Pancreas (tissue), 10 donors: ENCODE measurements at regions not wholly inside any gene's neighbourhood (a gene's known extent, or its start where the extent isn't known, plus 50 kb on each side); places are given as distances from the start of the nearest gene placed in this dataset.

Experiments used
- ATAC-seq, 4 donors: fragments of 200-7000 bp; cut with Tn5 transposase; one replicate each; pipeline versions ENCODE4 v1.8.0 to v1.9.1; 2020; ENCODE audit warnings: mild to moderate bottlenecking in 4 of 4, moderate library complexity in 4 of 4
- DNase-seq, 6 donors: peaks; one replicate each; pipeline ENCODE4 v3.0.0-alpha.2; 2020
- FAIRE-seq: peaks from 2 replicates; lab custom pipeline; 2012; peaks lifted over from hg19 to GRCh38; lab: Jason Lieb, UNC
- H3K27ac ChIP-seq, 4 donors: fragments of 200-600 bp; sonication (generic); 1 replicate in 3 of 4; 2 replicates in 1 of 4; pipeline versions ENCODE4 v1.5.0 to v1.8.0; 2020
- H3K27me3 ChIP-seq, 4 donors: fragments of 200-600 bp; one replicate each; pipeline ENCODE4 v1.8.0; 2021
- H3K36me3 ChIP-seq, 3 donors: fragments of 200-600 bp; sonication (generic) in 1 of 3; one replicate each; pipeline versions ENCODE4 v1.5.0 to v1.8.0; 2020 to 2021
- H3K4me1 ChIP-seq, 3 donors: fragments of 200-600 bp; one replicate each; pipeline ENCODE4 v1.8.0; 2021
- H3K4me3 ChIP-seq, 4 donors: fragments of 200-600 bp; sonication (generic) in 2 of 4; one replicate each; pipeline versions ENCODE4 v1.5.0 to v1.8.0; 2020 to 2021
- H3K9me3 ChIP-seq, 4 donors: fragments of 200-600 bp; one replicate each; pipeline ENCODE4 v1.8.0; 2021
- WGBS, 2 donors: extraction: QIAGEN DNeasy Blood & Tissue Kit; methylation state at CpG; one replicate each; pipeline ENCODE4 v1.1.7; 2013; 5-methylcytosine and 5-hydroxymethylcytosine counted together
- intact Hi-C, 3 donors: fragments of 100-400 bp; cut with DNase I; formaldehyde crosslinking; loops; one replicate each; pipeline versions ENCODE4 v1.11.1 to v1.14.2; 2022
- TF ChIP-seq, protein P1 (sequence below), 4 donors: fragments of 200-600 bp; sonication (generic) in 3 of 4; IDR thresholded peaks; one replicate each; pipeline versions ENCODE4 v1.5.0 to v1.8.0; 2021; ENCODE audit warnings: antibody characterized with exemption in 4 of 4
- donor health status: healthy with polysubstance abuse.
- donor health status: DM: no; HTN: no; CAD: no; lungs with moderate emphysema.
- donor health status: DM: no; HTN: no; CAD: no.
- donor health status: control.
- donor health status: control.
- donor health status: Bipolar disorder and iron deficiency.
- donor health status: DM: yes; HTN: yes; CAD: no.
- donor health status: DM: no; HTN: no; CAD: no.
- donor health status: DM: no; HTN: no; CAD: no.
- donor health status: DM: yes; HTN: yes; CAD: no.

GRCh38 chr3:132205609-132206008 is 111.6 kb upstream of the ACP3 start:
- H3K36me3 ChIP-seq, result no peaks in the 10 kb centered on the region
- H3K4me1 ChIP-seq, result no peaks in the 10 kb centered on the region
- DNase-seq (no peak), FAIRE-seq (no peak), ATAC-seq (no peak)
- intact Hi-C loops, result no loop called here
- no peaks in the 10 kb centered on the region for H3K9me3 ChIP-seq
- TF ChIP-seq, protein P1, sequence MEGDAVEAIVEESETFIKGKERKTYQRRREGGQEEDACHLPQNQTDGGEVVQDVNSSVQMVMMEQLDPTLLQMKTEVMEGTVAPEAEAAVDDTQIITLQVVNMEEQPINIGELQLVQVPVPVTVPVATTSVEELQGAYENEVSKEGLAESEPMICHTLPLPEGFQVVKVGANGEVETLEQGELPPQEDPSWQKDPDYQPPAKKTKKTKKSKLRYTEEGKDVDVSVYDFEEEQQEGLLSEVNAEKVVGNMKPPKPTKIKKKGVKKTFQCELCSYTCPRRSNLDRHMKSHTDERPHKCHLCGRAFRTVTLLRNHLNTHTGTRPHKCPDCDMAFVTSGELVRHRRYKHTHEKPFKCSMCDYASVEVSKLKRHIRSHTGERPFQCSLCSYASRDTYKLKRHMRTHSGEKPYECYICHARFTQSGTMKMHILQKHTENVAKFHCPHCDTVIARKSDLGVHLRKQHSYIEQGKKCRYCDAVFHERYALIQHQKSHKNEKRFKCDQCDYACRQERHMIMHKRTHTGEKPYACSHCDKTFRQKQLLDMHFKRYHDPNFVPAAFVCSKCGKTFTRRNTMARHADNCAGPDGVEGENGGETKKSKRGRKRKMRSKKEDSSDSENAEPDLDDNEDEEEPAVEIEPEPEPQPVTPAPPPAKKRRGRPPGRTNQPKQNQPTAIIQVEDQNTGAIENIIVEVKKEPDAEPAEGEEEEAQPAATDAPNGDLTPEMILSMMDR (IDR thresholded peaks at IDR 0.05), result no peak
- no peak overlapping the region for H3K27ac ChIP-seq
- H3K4me3 ChIP-seq, result no peak overlapping the region
- H3K27me3 ChIP-seq, result no peaks in the 10 kb centered on the region

DNA sequence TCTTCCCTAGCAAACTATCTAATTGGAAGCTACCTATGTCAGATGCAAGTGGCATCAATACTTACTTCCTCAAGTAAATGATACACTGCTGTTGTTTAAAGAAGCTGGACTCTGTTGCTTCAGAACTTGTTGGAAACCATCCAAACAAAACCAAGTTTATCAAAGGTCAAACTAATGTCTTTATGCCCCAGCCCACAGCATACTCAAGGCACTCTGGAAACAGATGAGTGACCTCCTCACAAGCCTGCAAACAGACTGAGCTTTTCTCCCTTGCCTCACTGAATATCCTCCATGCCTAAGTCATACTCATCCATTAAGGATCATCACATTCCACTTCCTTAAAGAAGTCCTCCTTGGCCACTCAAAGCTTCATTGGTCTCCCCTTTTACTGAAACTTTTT is 107.4 kb upstream of the ACP3 start:
- H3K4me3 ChIP-seq, result no peak overlapping the region
- no peaks in the 10 kb centered on the region for H3K4me1 ChIP-seq
- H3K27me3 ChIP-seq, result no peaks in the 10 kb centered on the region
- FAIRE-seq (no peak), DNase-seq (no peak), ATAC-seq (no peak)
- no peaks in the 10 kb centered on the region for H3K9me3 ChIP-seq
- TF ChIP-seq, protein P1 (IDR thresholded peaks at IDR 0.05), result no peak
- H3K36me3 ChIP-seq, result no peaks in the 10 kb centered on the region
- intact Hi-C loops, result no loop called here
- H3K27ac ChIP-seq, result no peak overlapping the region

GRCh38 chr3:132210476-132211346 is 106.5 kb upstream of the ACP3 start:
- peak; percentile 76 to 93 (median 86) for ATAC-seq
- Histone ChIP-seq H3K36me3 (no peaks in the 10 kb centered on the region), H3K4me3 (no peak overlapping the region), H3K4me1 (no peaks in the 10 kb centered on the region), H3K27me3 (no peaks in the 10 kb centered on the region), H3K9me3 (no peaks in the 10 kb centered on the region), H3K27ac (no peak overlapping the region)
- intact Hi-C loops, result no loop called here
- FAIRE-seq, result no peak
- 36 to 39% methylated on average over 9 of the region's 9 CpGs for WGBS, 2 donors
- peak; percentile 29 to 59 (median 46) for DNase-seq
- TF ChIP-seq, protein P1 (IDR thresholded peaks at IDR 0.05), result peak; percentile 21 to 57 (median 48)

- H3K9me3 ChIP-seq, result no peaks in the 10 kb centered on the region
- no peaks in the 10 kb centered on the region for H3K36me3 ChIP-seq
- H3K4me1 ChIP-seq, result no peaks in the 10 kb centered on the region
- intact Hi-C loops, result no loop called here
- H3K27me3 ChIP-seq, result no peaks in the 10 kb centered on the region
- ATAC-seq (peak in 1 of 4 donors; percentile 16), DNase-seq (no peak), FAIRE-seq (no peak)
- no peak overlapping the region for H3K4me3 ChIP-seq
- no peak overlapping the region for H3K27ac ChIP-seq
- TF ChIP-seq, protein P1 (IDR thresholded peaks at IDR 0.05), result no peak
Measured at GRCh38 chr3:132211896-132212295, 105.3 kb upstream of the ACP3 start.
